Stimulated activated CD4-positive, alpha-beta T cell treated with anti-CD3 and anti-CD28 coated beads, Interleukin-2, amount 100 ng/mL, for 24 hours (primary cell): ENCODE measurements at regions not wholly inside any gene's neighbourhood (a gene's known extent, or its start where the extent isn't known, plus 50 kb on each side); places are given as distances from the start of the nearest gene placed in this dataset.
"Not testable (repeated sequence)": the region's sequence is repeated elsewhere in the genome, so short reads cannot be mapped to it uniquely, and the experiment has no call there.

ENCODE experiments used
- DNase-seq, 2 donors: peaks; one replicate each; pipeline ENCODE4 v3.0.0-alpha.2; 2020

- DNase-seq = no peak
Measured at GRCh38 chr6:71733970-71734899, 152.1 kb upstream of the RIMS1 start.

GRCh38 chr6:71737953-71738352, 148.4 kb upstream of the RIMS1 start:
- no peak for DNase-seq

- DNase-seq = no peak
Measured at GRCh38 chr6:71745525-71745924, 140.8 kb upstream of the RIMS1 start.

GRCh38 chr6:71766146-71766760, 120.1 kb upstream of the RIMS1 start:
- DNase-seq = no peak

- DNase-seq = no peak
Measured at GRCh38 chr6:71766796-71767195, 119.6 kb upstream of the RIMS1 start.

GRCh38 chr6:71768356-71768755, 118.0 kb upstream of the RIMS1 start:
- DNase-seq = no peak

- no peak for DNase-seq
Measured at GRCh38 chr6:71808865-71809264, 77.5 kb upstream of the RIMS1 start.

- DNase-seq = no peak
Measured at GRCh38 chr6:71810880-71811279, 75.5 kb upstream of the RIMS1 start.

GRCh38 chr6:71822625-71823024, 63.7 kb upstream of the RIMS1 start:
- no peak for DNase-seq

- DNase-seq = not testable (repeated sequence)
Measured at GRCh38 chr6:71832110-71832764, 54.1 kb upstream of the RIMS1 start.
